ENCODE measurements at regions not wholly inside any gene's neighbourhood (a gene's known extent, or its start where the extent isn't known, plus 50 kb on each side); places are given as distances from the start of the nearest gene placed in this dataset.

DNA sequence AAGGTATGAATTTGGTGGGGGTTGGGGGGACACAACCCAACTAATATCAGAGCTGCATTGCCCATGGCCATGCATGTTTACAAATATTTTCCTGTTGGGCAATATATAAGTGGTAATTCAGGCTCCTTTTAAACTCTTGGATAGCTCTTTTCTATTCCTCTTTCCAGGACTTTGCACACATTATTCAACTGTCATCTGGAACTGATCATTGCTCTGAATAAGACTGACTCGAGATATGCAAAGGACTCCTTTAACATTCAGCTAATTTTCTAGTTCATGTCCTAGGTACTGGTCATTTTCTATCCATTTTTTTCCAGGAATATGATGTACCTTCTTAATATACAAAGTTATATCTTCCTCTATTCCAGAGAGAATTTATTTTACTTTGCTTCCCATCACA lies 89.5 kb upstream of the STK32A start (continued):
- TF ChIP-seq, protein P1, sequence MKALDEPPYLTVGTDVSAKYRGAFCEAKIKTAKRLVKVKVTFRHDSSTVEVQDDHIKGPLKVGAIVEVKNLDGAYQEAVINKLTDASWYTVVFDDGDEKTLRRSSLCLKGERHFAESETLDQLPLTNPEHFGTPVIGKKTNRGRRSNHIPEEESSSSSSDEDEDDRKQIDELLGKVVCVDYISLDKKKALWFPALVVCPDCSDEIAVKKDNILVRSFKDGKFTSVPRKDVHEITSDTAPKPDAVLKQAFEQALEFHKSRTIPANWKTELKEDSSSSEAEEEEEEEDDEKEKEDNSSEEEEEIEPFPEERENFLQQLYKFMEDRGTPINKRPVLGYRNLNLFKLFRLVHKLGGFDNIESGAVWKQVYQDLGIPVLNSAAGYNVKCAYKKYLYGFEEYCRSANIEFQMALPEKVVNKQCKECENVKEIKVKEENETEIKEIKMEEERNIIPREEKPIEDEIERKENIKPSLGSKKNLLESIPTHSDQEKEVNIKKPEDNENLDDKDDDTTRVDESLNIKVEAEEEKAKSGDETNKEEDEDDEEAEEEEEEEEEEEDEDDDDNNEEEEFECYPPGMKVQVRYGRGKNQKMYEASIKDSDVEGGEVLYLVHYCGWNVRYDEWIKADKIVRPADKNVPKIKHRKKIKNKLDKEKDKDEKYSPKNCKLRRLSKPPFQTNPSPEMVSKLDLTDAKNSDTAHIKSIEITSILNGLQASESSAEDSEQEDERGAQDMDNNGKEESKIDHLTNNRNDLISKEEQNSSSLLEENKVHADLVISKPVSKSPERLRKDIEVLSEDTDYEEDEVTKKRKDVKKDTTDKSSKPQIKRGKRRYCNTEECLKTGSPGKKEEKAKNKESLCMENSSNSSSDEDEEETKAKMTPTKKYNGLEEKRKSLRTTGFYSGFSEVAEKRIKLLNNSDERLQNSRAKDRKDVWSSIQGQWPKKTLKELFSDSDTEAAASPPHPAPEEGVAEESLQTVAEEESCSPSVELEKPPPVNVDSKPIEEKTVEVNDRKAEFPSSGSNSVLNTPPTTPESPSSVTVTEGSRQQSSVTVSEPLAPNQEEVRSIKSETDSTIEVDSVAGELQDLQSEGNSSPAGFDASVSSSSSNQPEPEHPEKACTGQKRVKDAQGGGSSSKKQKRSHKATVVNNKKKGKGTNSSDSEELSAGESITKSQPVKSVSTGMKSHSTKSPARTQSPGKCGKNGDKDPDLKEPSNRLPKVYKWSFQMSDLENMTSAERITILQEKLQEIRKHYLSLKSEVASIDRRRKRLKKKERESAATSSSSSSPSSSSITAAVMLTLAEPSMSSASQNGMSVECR (CRISPR knock-in tag; IDR thresholded peaks at IDR 0.05; ENCODE audit: borderline replicate concordance) = no peak
- no peak for TF ChIP-seq NR2C2 (CRISPR knock-in tag; IDR thresholded peaks at IDR 0.05)
- no peak for TF ChIP-seq MXD4 (CRISPR knock-in tag; IDR thresholded peaks at IDR 0.05; ENCODE audit: borderline replicate concordance)
- TF ChIP-seq GRHL2 (CRISPR knock-in tag; IDR thresholded peaks at IDR 0.05; ENCODE audit: insufficient replicate concordance, severe bottlenecking) = no peak
- TF ChIP-seq, protein P2, sequence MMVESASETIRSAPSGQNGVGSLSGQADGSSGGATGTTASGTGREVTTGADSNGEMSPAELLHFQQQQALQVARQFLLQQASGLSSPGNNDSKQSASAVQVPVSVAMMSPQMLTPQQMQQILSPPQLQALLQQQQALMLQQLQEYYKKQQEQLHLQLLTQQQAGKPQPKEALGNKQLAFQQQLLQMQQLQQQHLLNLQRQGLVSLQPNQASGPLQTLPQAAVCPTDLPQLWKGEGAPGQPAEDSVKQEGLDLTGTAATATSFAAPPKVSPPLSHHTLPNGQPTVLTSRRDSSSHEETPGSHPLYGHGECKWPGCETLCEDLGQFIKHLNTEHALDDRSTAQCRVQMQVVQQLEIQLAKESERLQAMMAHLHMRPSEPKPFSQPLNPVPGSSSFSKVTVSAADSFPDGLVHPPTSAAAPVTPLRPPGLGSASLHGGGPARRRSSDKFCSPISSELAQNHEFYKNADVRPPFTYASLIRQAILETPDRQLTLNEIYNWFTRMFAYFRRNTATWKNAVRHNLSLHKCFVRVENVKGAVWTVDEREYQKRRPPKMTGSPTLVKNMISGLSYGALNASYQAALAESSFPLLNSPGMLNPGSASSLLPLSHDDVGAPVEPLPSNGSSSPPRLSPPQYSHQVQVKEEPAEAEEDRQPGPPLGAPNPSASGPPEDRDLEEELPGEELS (CRISPR knock-in tag; IDR thresholded peaks at IDR 0.05) = no peak
- no peak for TF ChIP-seq KAT7 (CRISPR knock-in tag; IDR thresholded peaks at IDR 0.05; ENCODE audit: borderline replicate concordance)
- TF ChIP-seq, protein P3, sequence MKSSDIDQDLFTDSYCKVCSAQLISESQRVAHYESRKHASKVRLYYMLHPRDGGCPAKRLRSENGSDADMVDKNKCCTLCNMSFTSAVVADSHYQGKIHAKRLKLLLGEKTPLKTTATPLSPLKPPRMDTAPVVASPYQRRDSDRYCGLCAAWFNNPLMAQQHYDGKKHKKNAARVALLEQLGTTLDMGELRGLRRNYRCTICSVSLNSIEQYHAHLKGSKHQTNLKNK (CRISPR knock-in tag; IDR thresholded peaks at IDR 0.05) = no peak
- TF ChIP-seq, protein P4, sequence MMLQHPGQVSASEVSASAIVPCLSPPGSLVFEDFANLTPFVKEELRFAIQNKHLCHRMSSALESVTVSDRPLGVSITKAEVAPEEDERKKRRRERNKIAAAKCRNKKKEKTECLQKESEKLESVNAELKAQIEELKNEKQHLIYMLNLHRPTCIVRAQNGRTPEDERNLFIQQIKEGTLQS (CRISPR knock-in tag; conservative IDR thresholded peaks at IDR 0.05) = no peak
- TF ChIP-seq, protein P5, sequence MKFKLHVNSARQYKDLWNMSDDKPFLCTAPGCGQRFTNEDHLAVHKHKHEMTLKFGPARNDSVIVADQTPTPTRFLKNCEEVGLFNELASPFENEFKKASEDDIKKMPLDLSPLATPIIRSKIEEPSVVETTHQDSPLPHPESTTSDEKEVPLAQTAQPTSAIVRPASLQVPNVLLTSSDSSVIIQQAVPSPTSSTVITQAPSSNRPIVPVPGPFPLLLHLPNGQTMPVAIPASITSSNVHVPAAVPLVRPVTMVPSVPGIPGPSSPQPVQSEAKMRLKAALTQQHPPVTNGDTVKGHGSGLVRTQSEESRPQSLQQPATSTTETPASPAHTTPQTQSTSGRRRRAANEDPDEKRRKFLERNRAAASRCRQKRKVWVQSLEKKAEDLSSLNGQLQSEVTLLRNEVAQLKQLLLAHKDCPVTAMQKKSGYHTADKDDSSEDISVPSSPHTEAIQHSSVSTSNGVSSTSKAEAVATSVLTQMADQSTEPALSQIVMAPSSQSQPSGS (CRISPR knock-in tag; IDR thresholded peaks at IDR 0.05; ENCODE audit: borderline replicate concordance, low read depth) = no peak
- TF ChIP-seq JAZF1 (CRISPR knock-in tag; IDR thresholded peaks at IDR 0.05) = no peak
- no peak for TF ChIP-seq TCF7 (CRISPR knock-in tag; IDR thresholded peaks at IDR 0.05; ENCODE audit: low read depth)

DNA sequence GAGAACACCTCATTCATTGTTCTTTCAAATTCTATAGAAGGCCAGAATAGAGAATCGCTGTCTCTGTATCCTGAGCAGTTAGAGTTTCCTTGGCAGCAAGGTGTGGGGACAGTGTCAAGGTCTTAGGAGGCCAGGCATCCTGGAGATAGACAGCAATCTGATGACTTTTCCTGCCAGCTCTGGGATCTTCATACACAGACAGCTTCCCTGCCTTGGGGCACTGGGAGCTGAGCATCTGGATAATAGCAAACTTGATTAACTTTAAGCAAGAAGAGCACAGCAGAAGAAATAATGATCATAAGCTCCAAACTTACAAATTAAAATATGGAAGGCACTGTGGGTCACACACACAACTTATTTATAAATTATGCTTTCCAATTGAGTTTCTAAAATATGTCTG lies 86.1 kb upstream of the STK32A start:
- no peaks in the 10 kb centered on the region for H3K27me3 Mint-ChIP-seq (ENCODE audit: low read depth)
- DNase-seq (ENCODE audit: low spot score) (no peak), ATAC-seq (no peak)
- POLR2A ChIA-PET = interaction anchor here (0.6 kb wide), 1 partner anchor 15 kb away, joined by 5 read pairs; no protein-coding TSS in a partner anchor
- H3K9me3 Mint-ChIP-seq = no peaks in the 10 kb centered on the region
- H3K4me1 Mint-ChIP-seq = no peaks in the 10 kb centered on the region
- CTCF ChIA-PET = interaction anchor here (0.5 to 2.1 kb wide), 2 partner anchors 40 to 437 kb away, joined by 3 to 8 read pairs; no protein-coding TSS in a partner anchor
- no peaks in the 10 kb centered on the region for H3K36me3 Mint-ChIP-seq
- H3K27ac Mint-ChIP-seq = no peak overlapping the region
- no peak overlapping the region for H3K4me3 Mint-ChIP-seq
- TF ChIP-seq, protein P6, sequence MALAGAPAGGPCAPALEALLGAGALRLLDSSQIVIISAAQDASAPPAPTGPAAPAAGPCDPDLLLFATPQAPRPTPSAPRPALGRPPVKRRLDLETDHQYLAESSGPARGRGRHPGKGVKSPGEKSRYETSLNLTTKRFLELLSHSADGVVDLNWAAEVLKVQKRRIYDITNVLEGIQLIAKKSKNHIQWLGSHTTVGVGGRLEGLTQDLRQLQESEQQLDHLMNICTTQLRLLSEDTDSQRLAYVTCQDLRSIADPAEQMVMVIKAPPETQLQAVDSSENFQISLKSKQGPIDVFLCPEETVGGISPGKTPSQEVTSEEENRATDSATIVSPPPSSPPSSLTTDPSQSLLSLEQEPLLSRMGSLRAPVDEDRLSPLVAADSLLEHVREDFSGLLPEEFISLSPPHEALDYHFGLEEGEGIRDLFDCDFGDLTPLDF (CRISPR knock-in tag; IDR thresholded peaks at IDR 0.05) = no peak
- TF ChIP-seq ELF4 (CRISPR knock-in tag; IDR thresholded peaks at IDR 0.05; ENCODE audit: low read depth) = no peak
- TF ChIP-seq, protein P7, sequence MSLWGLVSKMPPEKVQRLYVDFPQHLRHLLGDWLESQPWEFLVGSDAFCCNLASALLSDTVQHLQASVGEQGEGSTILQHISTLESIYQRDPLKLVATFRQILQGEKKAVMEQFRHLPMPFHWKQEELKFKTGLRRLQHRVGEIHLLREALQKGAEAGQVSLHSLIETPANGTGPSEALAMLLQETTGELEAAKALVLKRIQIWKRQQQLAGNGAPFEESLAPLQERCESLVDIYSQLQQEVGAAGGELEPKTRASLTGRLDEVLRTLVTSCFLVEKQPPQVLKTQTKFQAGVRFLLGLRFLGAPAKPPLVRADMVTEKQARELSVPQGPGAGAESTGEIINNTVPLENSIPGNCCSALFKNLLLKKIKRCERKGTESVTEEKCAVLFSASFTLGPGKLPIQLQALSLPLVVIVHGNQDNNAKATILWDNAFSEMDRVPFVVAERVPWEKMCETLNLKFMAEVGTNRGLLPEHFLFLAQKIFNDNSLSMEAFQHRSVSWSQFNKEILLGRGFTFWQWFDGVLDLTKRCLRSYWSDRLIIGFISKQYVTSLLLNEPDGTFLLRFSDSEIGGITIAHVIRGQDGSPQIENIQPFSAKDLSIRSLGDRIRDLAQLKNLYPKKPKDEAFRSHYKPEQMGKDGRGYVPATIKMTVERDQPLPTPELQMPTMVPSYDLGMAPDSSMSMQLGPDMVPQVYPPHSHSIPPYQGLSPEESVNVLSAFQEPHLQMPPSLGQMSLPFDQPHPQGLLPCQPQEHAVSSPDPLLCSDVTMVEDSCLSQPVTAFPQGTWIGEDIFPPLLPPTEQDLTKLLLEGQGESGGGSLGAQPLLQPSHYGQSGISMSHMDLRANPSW (CRISPR knock-in tag; conservative IDR thresholded peaks at IDR 0.05; ENCODE audit: low read depth) = no peak
- no peak for TF ChIP-seq NR1H2 (CRISPR knock-in tag; IDR thresholded peaks at IDR 0.05)
- TF ChIP-seq TEAD1 (CRISPR knock-in tag; IDR thresholded peaks at IDR 0.05) = no peak
- TF ChIP-seq, protein P8, sequence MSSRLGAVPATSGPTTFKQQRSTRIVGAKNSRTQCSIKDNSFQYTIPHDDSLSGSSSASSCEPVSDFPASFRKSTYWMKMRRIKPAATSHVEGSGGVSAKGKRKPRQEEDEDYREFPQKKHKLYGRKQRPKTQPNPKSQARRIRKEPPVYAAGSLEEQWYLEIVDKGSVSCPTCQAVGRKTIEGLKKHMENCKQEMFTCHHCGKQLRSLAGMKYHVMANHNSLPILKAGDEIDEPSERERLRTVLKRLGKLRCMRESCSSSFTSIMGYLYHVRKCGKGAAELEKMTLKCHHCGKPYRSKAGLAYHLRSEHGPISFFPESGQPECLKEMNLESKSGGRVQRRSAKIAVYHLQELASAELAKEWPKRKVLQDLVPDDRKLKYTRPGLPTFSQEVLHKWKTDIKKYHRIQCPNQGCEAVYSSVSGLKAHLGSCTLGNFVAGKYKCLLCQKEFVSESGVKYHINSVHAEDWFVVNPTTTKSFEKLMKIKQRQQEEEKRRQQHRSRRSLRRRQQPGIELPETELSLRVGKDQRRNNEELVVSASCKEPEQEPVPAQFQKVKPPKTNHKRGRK (CRISPR knock-in tag; IDR thresholded peaks at IDR 0.05; ENCODE audit: borderline replicate concordance) = no peak
- TF ChIP-seq, protein P9, sequence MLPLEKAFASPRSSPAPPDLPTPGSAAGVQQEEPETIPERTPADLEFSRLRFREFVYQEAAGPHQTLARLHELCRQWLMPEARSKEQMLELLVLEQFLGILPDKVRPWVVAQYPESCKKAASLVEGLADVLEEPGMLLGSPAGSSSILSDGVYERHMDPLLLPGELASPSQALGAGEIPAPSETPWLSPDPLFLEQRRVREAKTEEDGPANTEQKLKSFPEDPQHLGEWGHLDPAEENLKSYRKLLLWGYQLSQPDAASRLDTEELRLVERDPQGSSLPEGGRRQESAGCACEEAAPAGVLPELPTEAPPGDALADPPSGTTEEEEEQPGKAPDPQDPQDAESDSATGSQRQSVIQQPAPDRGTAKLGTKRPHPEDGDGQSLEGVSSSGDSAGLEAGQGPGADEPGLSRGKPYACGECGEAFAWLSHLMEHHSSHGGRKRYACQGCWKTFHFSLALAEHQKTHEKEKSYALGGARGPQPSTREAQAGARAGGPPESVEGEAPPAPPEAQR (CRISPR knock-in tag; IDR thresholded peaks at IDR 0.05) = no peak
- TF ChIP-seq CREM (CRISPR knock-in tag; IDR thresholded peaks at IDR 0.05) = no peak
- no peak for TF ChIP-seq ETV6 (CRISPR knock-in tag; IDR thresholded peaks at IDR 0.05)

Data from WTC11 (cell line).